GM12874 (cell line): ENCODE measurements at regions not wholly inside any gene's neighbourhood (a gene's known extent, or its start where the extent isn't known, plus 50 kb on each side); places are given as distances from the start of the nearest gene placed in this dataset.

Experiments used
- TF ChIP-seq, protein P1 (sequence below): IDR thresholded peaks from 2 replicates; pipeline ENCODE4 v1.5.1; 2011; ENCODE audit warnings: low read depth, mild to moderate bottlenecking, control low read depth, low read length, moderate library complexity; ENCODE audit not compliant: insufficient read depth

- TF ChIP-seq, protein P1, sequence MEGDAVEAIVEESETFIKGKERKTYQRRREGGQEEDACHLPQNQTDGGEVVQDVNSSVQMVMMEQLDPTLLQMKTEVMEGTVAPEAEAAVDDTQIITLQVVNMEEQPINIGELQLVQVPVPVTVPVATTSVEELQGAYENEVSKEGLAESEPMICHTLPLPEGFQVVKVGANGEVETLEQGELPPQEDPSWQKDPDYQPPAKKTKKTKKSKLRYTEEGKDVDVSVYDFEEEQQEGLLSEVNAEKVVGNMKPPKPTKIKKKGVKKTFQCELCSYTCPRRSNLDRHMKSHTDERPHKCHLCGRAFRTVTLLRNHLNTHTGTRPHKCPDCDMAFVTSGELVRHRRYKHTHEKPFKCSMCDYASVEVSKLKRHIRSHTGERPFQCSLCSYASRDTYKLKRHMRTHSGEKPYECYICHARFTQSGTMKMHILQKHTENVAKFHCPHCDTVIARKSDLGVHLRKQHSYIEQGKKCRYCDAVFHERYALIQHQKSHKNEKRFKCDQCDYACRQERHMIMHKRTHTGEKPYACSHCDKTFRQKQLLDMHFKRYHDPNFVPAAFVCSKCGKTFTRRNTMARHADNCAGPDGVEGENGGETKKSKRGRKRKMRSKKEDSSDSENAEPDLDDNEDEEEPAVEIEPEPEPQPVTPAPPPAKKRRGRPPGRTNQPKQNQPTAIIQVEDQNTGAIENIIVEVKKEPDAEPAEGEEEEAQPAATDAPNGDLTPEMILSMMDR: peak; percentile 47; the same call in 1 of the 2 replicates
Measured at GRCh38 chrX:155819966-155820491, 61.1 kb upstream of the VAMP7 start.

DNA sequence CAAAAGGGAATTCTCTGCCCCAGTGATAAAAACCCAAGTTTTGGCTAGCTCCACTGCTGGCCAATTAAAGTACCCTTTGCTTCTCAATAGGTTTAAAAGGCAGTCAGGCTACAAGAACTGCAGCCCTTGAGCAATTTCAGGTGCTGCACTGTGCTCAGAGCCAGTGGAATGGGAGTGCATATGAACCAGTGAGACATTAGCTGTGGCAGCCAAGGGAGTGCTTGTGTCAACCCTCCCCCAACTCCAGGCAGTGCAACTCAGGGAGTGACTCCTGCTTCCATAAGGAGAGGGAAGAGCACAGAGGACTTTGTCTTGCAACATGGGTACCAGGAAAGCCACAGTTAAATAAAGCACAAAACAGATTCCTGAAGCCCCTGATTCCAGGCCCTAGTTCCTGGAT lies 61.6 kb upstream of the VAMP7 start:
- TF ChIP-seq, protein P1: no peak

- TF ChIP-seq, protein P1: no peak
Measured at GRCh38 chrX:155779831-155780230, 101.3 kb upstream of the VAMP7 start.

DNA sequence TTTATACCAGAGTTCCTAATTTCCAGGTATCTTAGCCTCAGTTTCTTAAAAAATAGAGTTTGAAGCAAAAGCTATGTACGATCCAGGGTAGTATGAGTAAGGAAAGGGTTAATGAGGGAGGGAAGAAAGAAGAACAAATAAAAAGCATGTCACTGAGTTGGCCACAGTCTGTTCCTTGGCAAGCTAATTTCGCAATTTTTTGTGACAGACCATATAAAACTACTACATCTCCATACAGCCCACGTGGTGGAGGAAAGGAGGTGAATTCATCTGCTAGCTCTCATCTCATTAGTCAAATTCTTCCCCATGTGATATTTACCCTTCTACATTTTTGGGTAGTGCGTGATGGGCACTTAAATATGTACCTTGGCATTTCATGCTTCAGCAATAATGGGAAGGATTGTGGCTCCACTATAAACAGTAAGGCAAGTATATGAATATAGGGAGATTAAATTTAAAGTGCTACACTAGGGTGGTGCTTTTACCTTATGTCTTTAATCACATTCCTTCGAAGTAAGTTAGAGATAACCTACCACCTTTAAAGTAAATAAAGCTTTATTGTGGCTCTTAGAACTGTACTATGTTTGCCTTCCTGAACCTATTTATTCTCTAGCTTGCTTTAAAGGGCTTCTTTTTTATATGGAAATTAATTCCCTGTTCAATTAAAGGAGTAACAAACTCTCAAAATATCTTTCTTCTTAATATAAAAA lies 102.1 kb upstream of the VAMP7 start:
- TF ChIP-seq, protein P1: no peak

GRCh38 chrX:155774387-155774786 lies 106.8 kb upstream of the VAMP7 start:
- TF ChIP-seq, protein P1: no peak

DNA sequence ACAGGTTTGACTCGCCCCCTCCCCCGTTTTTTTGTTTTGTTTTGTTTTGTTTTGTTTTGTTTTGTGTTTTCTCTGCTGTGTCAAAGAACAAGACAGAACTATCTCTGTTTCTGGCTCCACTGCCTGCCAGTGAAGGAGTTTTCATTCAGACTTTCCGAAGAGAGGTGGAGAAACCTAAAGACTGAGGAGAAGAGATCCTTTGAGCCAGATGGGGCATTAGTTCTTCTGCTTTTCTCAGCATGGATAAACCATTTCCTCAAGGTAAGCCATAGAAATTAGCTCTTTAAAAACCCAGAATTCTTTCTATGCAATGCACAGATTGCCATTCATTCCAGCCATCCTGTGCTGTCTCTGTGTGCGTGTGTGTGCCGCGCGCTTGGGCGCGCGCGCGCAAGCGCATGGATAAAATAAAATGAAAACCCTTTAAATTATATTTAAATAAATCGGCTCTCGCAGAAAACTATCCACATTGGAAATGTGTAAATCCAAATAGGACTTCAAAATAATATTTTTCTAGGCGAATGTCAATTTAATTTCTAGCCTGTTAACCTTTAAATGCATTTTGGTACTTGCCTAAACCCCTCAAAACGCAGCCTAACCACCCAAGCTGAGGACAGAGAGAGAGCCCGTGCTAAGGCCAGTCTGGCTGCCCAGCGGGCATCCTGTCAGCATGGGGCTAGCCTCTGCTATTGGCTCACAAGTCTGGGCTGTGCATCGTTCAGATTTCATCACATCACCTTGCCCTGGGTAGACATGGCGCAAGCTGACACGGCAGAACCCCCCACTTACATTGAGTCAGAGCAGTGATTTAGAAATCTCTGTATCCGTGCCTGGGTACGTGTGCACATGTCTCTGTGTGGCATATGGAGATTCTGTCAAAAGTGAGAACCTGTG lies 113.0 kb upstream of the VAMP7 start:
- TF ChIP-seq, protein P1: no peak
